C4-2B (cell line): ENCODE measurements at regions not wholly inside any gene's neighbourhood (a gene's known extent, or its start where the extent isn't known, plus 50 kb on each side); places are given as distances from the start of the nearest gene placed in this dataset.

Experiments
- H3K27ac ChIP-seq: fragments of 450-650 bp; 2 replicates; pipeline ENCODE4 v1.5.1; 2017
- CTCF ChIP-seq: fragments of 450-650 bp; conservative IDR thresholded peaks from 2 replicates; pipeline ENCODE4 v1.5.1; 2017; ENCODE audit warnings: mild to moderate bottlenecking
- ZFX ChIP-seq: fragments of 450-650 bp; IDR thresholded peaks from 2 replicates; pipeline ENCODE4 v1.6.1; 2017

GRCh38 chr22:48489551-48490499 lies 1337.8 kb downstream of the BRD1 start:
- H3K27ac ChIP-seq: 0 out of 2 replicates have a peak overlapping the region, but pooled peaks have one; percentile 6
- TF ChIP-seq CTCF (no peak), ZFX (peak; percentile 33; the same call in 1 of the 2 replicates)

GRCh38 chr22:48488611-48489511 lies 1338.8 kb downstream of the BRD1 start:
- no peak overlapping the region for H3K27ac ChIP-seq
- no peak for TF ChIP-seq ZFX
- no peak for TF ChIP-seq CTCF

GRCh38 chr22:48488149-48488551 lies 1339.5 kb downstream of the BRD1 start:
- no peak overlapping the region for H3K27ac ChIP-seq
- no peak for TF ChIP-seq ZFX
- no peak for TF ChIP-seq CTCF

GRCh38 chr22:48486558-48486957 lies 1341.1 kb downstream of the BRD1 start:
- TF ChIP-seq CTCF (no peak), ZFX (no peak)
- no peak overlapping the region for H3K27ac ChIP-seq

- no peak overlapping the region for H3K27ac ChIP-seq
- TF ChIP-seq ZFX: no peak
- TF ChIP-seq CTCF: no peak
Observed at GRCh38 chr22:48486134-48486532, 1341.5 kb downstream of the BRD1 start.

GRCh38 chr22:48485149-48486133 lies 1342.2 kb downstream of the BRD1 start:
- no peak overlapping the region for H3K27ac ChIP-seq
- TF ChIP-seq CTCF: no peak
